ENCODE measurements at regions not wholly inside any gene's neighbourhood (a gene's known extent, or its start where the extent isn't known, plus 50 kb on each side); places are given as distances from the start of the nearest gene placed in this dataset.

- TF ChIP-seq POLR2AphosphoS5 (IDR thresholded peaks at IDR 0.05; ENCODE audit: low read depth, low read length) (no peak), POLR2A (IDR thresholded peaks at IDR 0.05; ENCODE audit: low read depth, low read length) (no peak), TAF1 (IDR thresholded peaks at IDR 0.05; ENCODE audit: low read depth, low read length) (no peak)
Measured at GRCh38 chr7:156151658-156152057, 339.4 kb upstream of the SHH start.
